Neural cell (in vitro differentiated cells): ENCODE measurements at regions not wholly inside any gene's neighbourhood (a gene's known extent, or its start where the extent isn't known, plus 50 kb on each side); places are given as distances from the start of the nearest gene placed in this dataset.

ENCODE experiments used
- H2AFZ ChIP-seq: fragments of 200-600, 300-800 bp; sonication (generic), shearing (Covaris generic); 2 replicates; pipeline ENCODE4 v1.6.0; 2014; ENCODE audit warnings: low read depth, mild to moderate bottlenecking, antibody characterized with exemption, low read length, moderate library complexity
- H3F3A ChIP-seq: fragments of 200-600 bp; shearing (Covaris generic); 2 replicates; pipeline ENCODE4 v1.6.1; 2016; ENCODE audit warnings: mild to moderate bottlenecking, moderate library complexity, mixed read lengths, antibody characterized with exemption, low read length; ENCODE audit not compliant: insufficient read depth, poor library complexity, severe bottlenecking
- H3K27ac ChIP-seq: fragments of 200-600, 300-800 bp; sonication (generic), shearing (Covaris generic); 2 replicates; pipeline ENCODE4 v1.5.1; 2014; ENCODE audit warnings: mild to moderate bottlenecking, low read length, moderate library complexity
- H3K27me3 ChIP-seq: fragments of 300-800, 200-600 bp; sonication (generic), shearing (Covaris generic); 2 replicates; pipeline ENCODE4 v1.6.0; 2014; ENCODE audit warnings: mild to moderate bottlenecking, low read depth, low read length, moderate library complexity; ENCODE audit not compliant: insufficient read depth
- H3K36me3 ChIP-seq: fragments of 300-800, 200-600 bp; sonication (generic), shearing (Covaris generic); 2 replicates; pipeline ENCODE4 v1.5.1; 2014; ENCODE audit warnings: mild to moderate bottlenecking, antibody characterized with exemption, low read length, moderate library complexity; ENCODE audit not compliant: insufficient read depth
- H3K4me2 ChIP-seq: fragments of 300-800, 200-600 bp; sonication (generic), shearing (Covaris generic); 2 replicates; pipeline ENCODE4 v1.6.0; 2014; ENCODE audit warnings: mild to moderate bottlenecking, low read length
- H3K4me3 ChIP-seq: fragments of 300-800, 200-600 bp; sonication (generic), shearing (Covaris generic); 2 replicates; pipeline ENCODE4 v1.5.1; 2014; ENCODE audit warnings: mild to moderate bottlenecking, low read length, moderate library complexity
- H3K79me2 ChIP-seq: fragments of 200-600 bp; shearing (Covaris generic); replicated peaks from 2 replicates; pipeline ENCODE4 v1.6.0; 2014; ENCODE audit warnings: mild to moderate bottlenecking, low read length, moderate library complexity; ENCODE audit not compliant: insufficient read depth
- H3K9ac ChIP-seq: fragments of 300-800, 200-600 bp; sonication (generic), shearing (Covaris generic); 2 replicates; pipeline ENCODE4 v1.6.1; 2016; ENCODE audit warnings: mild to moderate bottlenecking, low read length, mixed read lengths
- H3K9me2 ChIP-seq: fragments of 200-600 bp; shearing (Covaris generic); 2 replicates; pipeline ENCODE4 v1.6.1; 2016; ENCODE audit warnings: mild to moderate bottlenecking, low read length, mixed read lengths; ENCODE audit not compliant: insufficient read depth
- H3K9me3 ChIP-seq: fragments of 200-600, 300-800 bp; sonication (generic), shearing (Covaris generic); 2 replicates; pipeline ENCODE4 v1.6.1; 2016; ENCODE audit warnings: mild to moderate bottlenecking, mixed run types, low read length, moderate library complexity, mixed read lengths
- H4K20me1 ChIP-seq: fragments of 200-600 bp; shearing (Covaris generic); 2 replicates; pipeline ENCODE4 v1.6.1; 2016; ENCODE audit warnings: mild to moderate bottlenecking, mixed run types; ENCODE audit not compliant: insufficient read depth
- MXI1 ChIP-seq: fragments of 450-650 bp; conservative IDR thresholded peaks from 2 replicates; pipeline ENCODE4 v1.6.1; 2014; ENCODE audit warnings: antibody characterized with exemption, mild to moderate bottlenecking; ENCODE audit not compliant: poor library complexity, severe bottlenecking
- POLR2AphosphoS5 ChIP-seq: IDR thresholded peaks from 2 replicates; pipeline ENCODE4 v1.6.1; 2012
- RAD21 ChIP-seq: fragments of 450-650 bp; conservative IDR thresholded peaks from 2 replicates; pipeline ENCODE4 v1.6.1; 2014; ENCODE audit warnings: antibody characterized with exemption, mild to moderate bottlenecking, moderate library complexity
- REST ChIP-seq: IDR thresholded peaks from 2 replicates; pipeline ENCODE4 v1.6.1; 2012; ENCODE audit warnings: borderline replicate concordance

GRCh38 chr6:137416376-137417109 lies 77.7 kb downstream of the OLIG3 start:
- Histone ChIP-seq H3K4me3 (no peak overlapping the region), H2AFZ (no peak overlapping the region), H3F3A (no peaks in the 10 kb centered on the region), H3K9me3 (no peaks in the 10 kb centered on the region), H3K27ac (no peak overlapping the region), H3K79me2 (no peaks in the 10 kb centered on the region), H3K4me2 (no peak overlapping the region), H3K9ac (no peak overlapping the region), H3K27me3 (no peaks in the 10 kb centered on the region), H3K36me3 (no peaks in the 10 kb centered on the region), H4K20me1 (no peaks in the 10 kb centered on the region), H3K9me2 (no peaks in the 10 kb centered on the region)
- TF ChIP-seq REST (peak; percentile 67), POLR2AphosphoS5 (no peak)

GRCh38 chr6:137415834-137416190 lies 78.4 kb downstream of the OLIG3 start:
- Histone ChIP-seq H3K27ac (no peak overlapping the region), H2AFZ (no peak overlapping the region), H3K9ac (no peak overlapping the region)

More at GRCh38 chr6:137415834-137416190, 78.4 kb downstream of the OLIG3 start:
- Histone ChIP-seq H3K4me2 (no peak overlapping the region), H3K27me3 (no peaks in the 10 kb centered on the region), H3K4me3 (no peak overlapping the region), H3K9me3 (no peaks in the 10 kb centered on the region), H3K79me2 (no peaks in the 10 kb centered on the region), H3F3A (no peaks in the 10 kb centered on the region), H4K20me1 (no peaks in the 10 kb centered on the region), H3K9me2 (no peaks in the 10 kb centered on the region), H3K36me3 (no peaks in the 10 kb centered on the region)
- TF ChIP-seq REST (no peak), RAD21 (no peak), MXI1 (no peak)
